ENCODE measurements at regions not wholly inside any gene's neighbourhood (a gene's known extent, or its start where the extent isn't known, plus 50 kb on each side); places are given as distances from the start of the nearest gene placed in this dataset.

GRCh38 chr4:182136201-182136600, 107.0 kb upstream of the TENM3 start:
- no peak overlapping the region for H3K4me3 ChIP-seq
- no peaks in the 10 kb centered on the region for H3K36me3 ChIP-seq
- intact Hi-C loops (cut with DNase I): no loop called here
- ATAC-seq (no peak), DNase-seq (no peak)
- H3K9me3 ChIP-seq: no peaks in the 10 kb centered on the region
- peaks cover 8 to 43% (median 15%) of the 10 kb centered on the region in 9 donors for H3K27me3 ChIP-seq
- H3K27ac ChIP-seq: no peak overlapping the region
- TF ChIP-seq CTCF (IDR thresholded peaks at IDR 0.05) (no peak), POLR2A (IDR thresholded peaks at IDR 0.05) (no peak)
- peaks cover 0 to 3% (median 0%) of the 10 kb centered on the region in 12 donors for H3K4me1 ChIP-seq
- WGBS, 4 donors: 69 to 76% (median 72%) methylated on average over 3 of the region's 3 CpGs

- DNase-seq (no peak), ATAC-seq (no peak)
- TF ChIP-seq CTCF (IDR thresholded peaks at IDR 0.05) (no peak), POLR2A (IDR thresholded peaks at IDR 0.05) (no peak)
- peaks cover 10 to 54% (median 24%) of the 10 kb centered on the region in 9 donors for H3K27me3 ChIP-seq
- H3K36me3 ChIP-seq: no peaks in the 10 kb centered on the region
- H3K9me3 ChIP-seq: no peaks in the 10 kb centered on the region
- 60 to 67% (median 61%) methylated on average over 4 of the region's 4 CpGs for WGBS, 4 donors
- peaks cover 0 to 7% (median 0%) of the 10 kb centered on the region in 12 donors for H3K4me1 ChIP-seq
- H3K27ac ChIP-seq: no peak overlapping the region
- H3K4me3 ChIP-seq: no peak overlapping the region
- intact Hi-C loops (cut with DNase I): no loop called here
These were observed 105.9 kb upstream of the TENM3 start for GRCh38 chr4:182137343-182137742.

GRCh38 chr4:182139491-182139890, 103.7 kb upstream of the TENM3 start:
- Histone ChIP-seq H3K36me3 (no peaks in the 10 kb centered on the region), H3K27me3 (peaks cover 28 to 74% (median 44%) of the 10 kb centered on the region in 9 donors), H3K4me1 (peaks cover 0 to 27% (median 12%) of the 10 kb centered on the region in 12 donors), H3K27ac (no peak overlapping the region), H3K9me3 (no peaks in the 10 kb centered on the region), H3K4me3 (no peak overlapping the region)
- no peak for DNase-seq
- no peak for ATAC-seq
- 52 to 74% (median 62%) methylated on average over 13 of the region's 13 CpGs for WGBS, 4 donors
- TF ChIP-seq POLR2A (IDR thresholded peaks at IDR 0.05) (no peak), CTCF (IDR thresholded peaks at IDR 0.05) (no peak)
- intact Hi-C loops (cut with DNase I): no loop called here

GRCh38 chr4:182140547-182140946, 102.7 kb upstream of the TENM3 start:
- no peak overlapping the region for H3K27ac ChIP-seq
- intact Hi-C loops (cut with DNase I): no loop called here
- TF ChIP-seq POLR2A (IDR thresholded peaks at IDR 0.05): no peak
- no peak for TF ChIP-seq CTCF (IDR thresholded peaks at IDR 0.05)
- ATAC-seq (no peak), DNase-seq (no peak)
- peaks cover 28 to 82% (median 52%) of the 10 kb centered on the region in 9 donors for H3K27me3 ChIP-seq
- WGBS, 4 donors: 38 to 61% (median 52%) methylated on average over 16 of the region's 16 CpGs
- H3K9me3 ChIP-seq: no peaks in the 10 kb centered on the region
- H3K36me3 ChIP-seq: no peaks in the 10 kb centered on the region
- no peak overlapping the region for H3K4me3 ChIP-seq
- H3K4me1 ChIP-seq: peaks cover 0 to 36% (median 13%) of the 10 kb centered on the region in 12 donors

Measured in heart left ventricle (tissue), 16 donors.